ENCODE measurements at regions not wholly inside any gene's neighbourhood (a gene's known extent, or its start where the extent isn't known, plus 50 kb on each side); places are given as distances from the start of the nearest gene placed in this dataset.

- Histone ChIP-seq H3K4me2 (ENCODE audit: low read depth, low read length, poor library complexity, severe bottlenecking) (no peak overlapping the region), H3K4me1 (ENCODE audit: insufficient read depth, low read length, poor library complexity, severe bottlenecking) (no peaks in the 10 kb centered on the region), H3K27me3 (ENCODE audit: insufficient read depth, low read length, poor library complexity, severe bottlenecking) (no peaks in the 10 kb centered on the region), H3K9me2 (replicated peaks; ENCODE audit: low read depth, low read length) (no peaks in the 10 kb centered on the region), H3K9me3 (ENCODE audit: insufficient read depth, low read depth, low read length) (peaks cover 13% of the 10 kb centered on the region; the same call in 1 of the 2 replicates), H3F3A (ENCODE audit: low read depth) (no peaks in the 10 kb centered on the region), H3K4me3 (ENCODE audit: low read length, poor library complexity, severe bottlenecking) (no peak overlapping the region), H3K36me3 (ENCODE audit: insufficient read depth, low read length) (no peaks in the 10 kb centered on the region), H3K9ac (ENCODE audit: low read depth, low read length, poor library complexity, severe bottlenecking) (no peak overlapping the region), H2AFZ (ENCODE audit: low read length) (no peak overlapping the region), H3K79me2 (ENCODE audit: insufficient read depth, low read length) (no peaks in the 10 kb centered on the region), H4K20me1 (ENCODE audit: insufficient read depth, low read length, poor library complexity, severe bottlenecking) (no peaks in the 10 kb centered on the region)
- TF ChIP-seq EZH2phosphoT487 (IDR thresholded peaks at IDR 0.05; ENCODE audit: borderline replicate concordance) (no peak), CTCF (conservative IDR thresholded peaks at IDR 0.05; ENCODE audit: low read length) (no peak)
Observed at GRCh38 chr10:130399425-130399950, 263.3 kb downstream of the GLRX3 start.

GRCh38 chr10:130400890-130401289 lies 264.7 kb downstream of the GLRX3 start:
- H3K27me3 ChIP-seq (ENCODE audit: insufficient read depth, low read length, poor library complexity, severe bottlenecking), result no peaks in the 10 kb centered on the region
- H3K4me2 ChIP-seq (ENCODE audit: low read depth, low read length, poor library complexity, severe bottlenecking), result no peak overlapping the region
- no peaks in the 10 kb centered on the region for H3K4me1 ChIP-seq (ENCODE audit: insufficient read depth, low read length, poor library complexity, severe bottlenecking)
- H3K9ac ChIP-seq (ENCODE audit: low read depth, low read length, poor library complexity, severe bottlenecking), result no peak overlapping the region
- TF ChIP-seq EZH2phosphoT487 (IDR thresholded peaks at IDR 0.05; ENCODE audit: borderline replicate concordance) (no peak), CTCF (conservative IDR thresholded peaks at IDR 0.05; ENCODE audit: low read length) (no peak)
- H3F3A ChIP-seq (ENCODE audit: low read depth), result no peaks in the 10 kb centered on the region
- H3K79me2 ChIP-seq (ENCODE audit: insufficient read depth, low read length), result no peaks in the 10 kb centered on the region
- no peaks in the 10 kb centered on the region for H4K20me1 ChIP-seq (ENCODE audit: insufficient read depth, low read length, poor library complexity, severe bottlenecking)
- H3K4me3 ChIP-seq (ENCODE audit: low read length, poor library complexity, severe bottlenecking), result no peak overlapping the region
- no peaks in the 10 kb centered on the region for H3K9me2 ChIP-seq (replicated peaks; ENCODE audit: low read depth, low read length)
- H3K36me3 ChIP-seq (ENCODE audit: insufficient read depth, low read length), result no peaks in the 10 kb centered on the region
- H2AFZ ChIP-seq (ENCODE audit: low read length), result no peak overlapping the region
- H3K9me3 ChIP-seq (ENCODE audit: insufficient read depth, low read depth, low read length), result peaks cover 8% of the 10 kb centered on the region; the same call in 1 of the 2 replicates

- no peak overlapping the region for H2AFZ ChIP-seq (ENCODE audit: low read length)
- H3K79me2 ChIP-seq (ENCODE audit: insufficient read depth, low read length), result no peaks in the 10 kb centered on the region
- no peaks in the 10 kb centered on the region for H3F3A ChIP-seq (ENCODE audit: low read depth)
- H3K4me3 ChIP-seq (ENCODE audit: low read length, poor library complexity, severe bottlenecking), result no peak overlapping the region
- H3K4me2 ChIP-seq (ENCODE audit: low read depth, low read length, poor library complexity, severe bottlenecking), result no peak overlapping the region
- no peaks in the 10 kb centered on the region for H3K4me1 ChIP-seq (ENCODE audit: insufficient read depth, low read length, poor library complexity, severe bottlenecking)
- no peaks in the 10 kb centered on the region for H3K27me3 ChIP-seq (ENCODE audit: insufficient read depth, low read length, poor library complexity, severe bottlenecking)
- TF ChIP-seq EZH2phosphoT487 (IDR thresholded peaks at IDR 0.05; ENCODE audit: borderline replicate concordance) (no peak), CTCF (conservative IDR thresholded peaks at IDR 0.05; ENCODE audit: low read length) (no peak)
- H3K9me3 ChIP-seq (ENCODE audit: insufficient read depth, low read depth, low read length), result peaks cover 3% of the 10 kb centered on the region; the same call in 1 of the 2 replicates
- H3K36me3 ChIP-seq (ENCODE audit: insufficient read depth, low read length), result no peaks in the 10 kb centered on the region
- no peaks in the 10 kb centered on the region for H4K20me1 ChIP-seq (ENCODE audit: insufficient read depth, low read length, poor library complexity, severe bottlenecking)
- no peak overlapping the region for H3K9ac ChIP-seq (ENCODE audit: low read depth, low read length, poor library complexity, severe bottlenecking)
- H3K9me2 ChIP-seq (replicated peaks; ENCODE audit: low read depth, low read length), result no peaks in the 10 kb centered on the region
Observed at GRCh38 chr10:130401860-130402765, 265.9 kb downstream of the GLRX3 start.
